CD4-positive, alpha-beta T cell treated with Interleukin-4 for 1 hour (primary cell): ENCODE measurements at regions not wholly inside any gene's neighbourhood (a gene's known extent, or its start where the extent isn't known, plus 50 kb on each side); places are given as distances from the start of the nearest gene placed in this dataset.

Experiments used
- DNase-seq, 2 donors: peaks; one replicate each; pipeline ENCODE4 v3.0.0-alpha.2; 2020 to 2022

DNA sequence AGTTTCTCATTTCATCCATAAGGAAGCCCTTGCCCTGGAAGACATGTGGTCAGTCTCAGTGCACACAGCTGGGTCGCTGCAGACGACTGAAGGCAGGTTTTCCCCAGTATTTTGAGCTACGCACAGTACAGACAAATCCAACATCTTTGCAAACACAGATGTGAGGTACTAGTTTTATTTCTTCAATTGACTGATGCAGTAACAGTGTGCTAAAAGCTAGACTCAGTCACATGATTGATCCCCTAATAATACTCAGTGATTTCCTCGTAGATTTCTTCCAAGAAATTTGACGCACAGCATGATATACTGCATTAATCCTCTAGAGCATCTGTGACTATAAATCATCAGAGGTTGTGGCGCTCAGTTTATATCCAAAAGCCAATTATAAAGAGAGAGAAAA lies 346.1 kb downstream of the DIRAS2 start:
- DNase-seq: no peak

DNA sequence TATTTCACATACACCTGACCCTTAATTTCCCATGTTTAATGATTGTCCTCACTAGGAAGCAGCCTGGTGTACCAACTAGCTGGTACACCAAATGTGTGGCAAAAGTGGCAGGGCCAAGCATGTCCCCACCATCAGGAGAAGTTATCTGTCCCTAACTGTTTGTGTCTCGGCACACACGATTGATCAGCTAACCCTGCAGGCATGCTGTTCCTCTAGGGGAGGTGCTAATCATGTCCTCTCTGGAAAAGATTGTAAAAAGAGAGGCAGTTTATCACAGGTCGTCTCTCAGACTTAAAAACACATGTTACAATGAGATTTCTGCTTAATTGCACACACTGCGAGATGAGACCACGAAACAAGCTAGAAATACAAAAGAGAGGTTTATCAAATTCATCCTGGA lies 342.7 kb downstream of the DIRAS2 start:
- DNase-seq: no peak

DNA sequence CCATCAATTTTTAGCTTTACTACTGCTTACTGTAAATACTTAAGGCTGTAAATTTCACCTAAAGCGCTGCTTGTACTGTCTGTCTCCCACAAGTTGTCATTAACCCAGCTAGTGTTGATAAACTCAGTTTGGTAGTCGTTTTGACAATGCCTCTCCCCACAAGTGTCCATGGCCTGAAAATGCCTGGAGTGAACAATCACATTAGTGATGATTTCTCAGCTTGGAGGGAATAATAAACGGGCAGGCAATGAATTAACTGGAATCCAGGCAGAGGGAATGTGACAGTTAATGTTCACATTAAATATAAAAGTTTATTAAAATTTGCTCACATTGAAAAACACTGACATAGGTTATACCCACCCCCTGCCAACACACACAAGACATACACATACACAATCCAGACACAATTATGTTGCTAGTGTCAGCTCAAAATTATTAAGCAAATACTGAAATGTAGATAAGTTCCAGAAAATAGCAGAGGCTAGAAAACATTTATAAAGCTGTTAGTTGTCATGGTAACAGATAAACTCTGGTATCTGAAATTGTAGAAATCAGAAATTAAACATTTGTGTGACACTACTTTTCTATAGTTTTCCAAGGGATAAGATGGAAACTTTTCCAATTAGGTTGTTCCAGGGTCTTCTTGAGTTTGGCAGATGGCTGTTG lies 341.9 kb downstream of the DIRAS2 start:
- DNase-seq: no peak

DNA sequence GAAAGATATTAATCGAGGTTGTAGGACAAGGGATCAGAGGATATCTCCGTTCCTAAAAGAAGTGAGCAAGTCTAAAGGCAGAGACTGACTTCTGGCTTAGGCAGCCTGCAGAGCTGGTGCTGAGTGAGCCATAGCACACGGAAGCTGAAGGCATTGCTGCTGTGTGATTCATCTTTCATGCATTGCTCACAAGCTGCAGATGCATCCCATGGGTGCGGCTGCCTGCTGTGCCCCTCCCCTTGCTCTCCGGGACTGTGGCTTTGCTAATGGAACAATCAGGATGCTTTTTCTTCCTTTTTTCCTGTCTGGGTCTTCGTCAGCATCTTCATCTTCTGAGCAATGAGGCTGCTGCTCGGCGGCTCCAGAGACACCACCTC lies 341.4 kb downstream of the DIRAS2 start:
- no peak for DNase-seq

DNA sequence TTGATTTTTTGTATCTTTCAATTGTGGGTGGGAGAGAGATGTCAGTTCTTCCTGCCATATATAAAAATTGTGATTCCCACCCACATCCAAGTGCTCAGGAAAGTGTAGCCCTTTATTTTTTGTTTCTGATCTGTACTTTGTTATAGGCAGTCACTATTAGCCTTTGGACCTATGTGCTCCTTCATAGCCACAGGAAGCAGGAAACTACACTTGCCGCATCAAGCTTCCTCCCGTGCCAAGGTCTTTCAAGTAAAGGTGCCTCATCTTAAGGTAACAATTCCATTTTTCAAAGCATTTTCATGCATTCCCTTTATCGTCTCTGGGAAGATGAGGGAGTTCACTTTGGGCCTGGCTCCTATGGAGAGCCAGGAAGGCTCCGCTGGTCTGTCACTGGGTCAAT lies 339.0 kb downstream of the DIRAS2 start:
- DNase-seq: no peak

GRCh38 chr9:90306158-90306557 lies 336.5 kb downstream of the DIRAS2 start:
- no peak for DNase-seq

GRCh38 chr9:90307167-90307833 lies 335.3 kb downstream of the DIRAS2 start:
- DNase-seq: no peak

DNA sequence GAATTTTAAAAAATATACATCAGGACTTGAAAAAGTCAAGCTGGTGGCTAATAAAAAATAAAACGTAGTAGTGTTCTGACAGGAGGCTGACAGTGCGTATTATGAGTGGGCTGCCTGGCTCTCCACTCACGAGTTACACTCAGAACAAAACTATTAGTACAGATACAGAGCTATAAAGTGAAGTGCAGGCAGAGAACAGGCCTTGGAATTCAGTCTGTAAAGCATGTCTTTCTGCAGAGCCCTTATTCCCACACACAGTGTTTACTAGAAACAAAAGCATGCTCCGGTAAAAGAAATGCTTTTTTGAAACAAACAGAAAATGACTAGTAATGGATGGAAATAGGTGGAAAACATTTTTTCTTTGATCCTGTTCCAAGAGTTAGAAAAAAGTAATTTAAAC lies 334.7 kb downstream of the DIRAS2 start:
- no peak for DNase-seq

GRCh38 chr9:90308691-90309090 lies 333.9 kb downstream of the DIRAS2 start:
- no peak for DNase-seq

GRCh38 chr9:90309809-90310520 lies 332.7 kb downstream of the DIRAS2 start:
- DNase-seq: no peak

GRCh38 chr9:90310521-90310876 lies 332.1 kb downstream of the DIRAS2 start:
- DNase-seq: no peak

DNA sequence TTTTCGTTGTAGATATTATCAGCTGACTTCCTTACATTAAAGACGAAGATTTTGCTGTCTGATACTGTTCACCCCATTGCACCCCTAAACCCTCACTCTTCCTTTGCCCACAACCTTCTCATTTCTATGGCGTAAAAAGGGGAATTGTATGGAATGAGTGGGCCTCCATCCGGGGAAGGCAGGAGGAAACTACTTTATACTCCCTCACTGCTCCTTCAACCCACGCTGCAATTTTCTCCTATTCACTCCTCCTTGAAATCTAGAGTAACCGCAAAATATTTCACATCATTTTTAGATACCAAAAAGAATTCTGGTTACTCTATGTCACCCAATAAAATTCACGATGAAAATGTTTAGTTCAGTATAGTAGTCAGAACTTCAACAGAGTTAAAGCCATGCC lies 330.8 kb downstream of the DIRAS2 start:
- DNase-seq: no peak

DNA sequence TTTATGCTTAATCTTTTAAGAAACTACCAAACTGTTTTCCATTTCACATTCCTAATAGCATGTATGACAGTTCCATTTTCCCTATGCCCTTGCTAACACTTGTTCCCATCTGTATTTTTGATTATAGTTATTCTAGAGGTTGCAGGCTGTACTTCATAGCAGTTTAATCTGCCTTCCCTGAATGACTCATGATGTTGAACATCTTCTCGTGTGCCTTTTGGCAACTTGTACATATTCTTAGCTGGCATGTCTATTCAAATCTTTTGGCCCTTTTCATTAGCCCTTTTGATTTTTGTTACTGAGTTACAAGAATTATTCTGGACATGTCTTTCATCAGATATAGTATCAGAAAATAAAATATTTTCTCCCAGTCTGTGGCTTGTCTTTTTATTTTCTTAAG lies 320.3 kb downstream of the DIRAS2 start:
- no peak for DNase-seq

- DNase-seq: no peak
Measured at GRCh38 chr9:90325913-90326653, 316.5 kb downstream of the DIRAS2 start.

DNA sequence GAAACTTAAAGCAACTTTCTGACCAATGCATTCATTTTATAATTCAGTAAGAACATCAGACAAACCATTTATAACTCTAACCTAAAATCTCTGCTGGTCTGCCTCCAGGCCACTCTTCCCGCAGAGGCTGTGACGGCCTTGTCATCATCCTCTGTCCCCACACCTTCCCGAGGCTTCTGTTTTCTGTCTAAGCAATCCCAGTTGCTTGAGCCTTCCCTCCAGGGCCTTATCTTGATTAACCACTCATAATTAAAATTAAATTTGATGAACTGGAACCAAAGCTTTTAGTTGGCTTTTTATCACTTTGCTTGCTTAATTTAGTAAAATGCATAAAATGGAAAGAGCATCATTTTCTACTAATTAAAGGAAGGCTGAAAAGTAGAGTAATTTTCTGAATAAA lies 312.4 kb downstream of the DIRAS2 start:
- no peak for DNase-seq

DNA sequence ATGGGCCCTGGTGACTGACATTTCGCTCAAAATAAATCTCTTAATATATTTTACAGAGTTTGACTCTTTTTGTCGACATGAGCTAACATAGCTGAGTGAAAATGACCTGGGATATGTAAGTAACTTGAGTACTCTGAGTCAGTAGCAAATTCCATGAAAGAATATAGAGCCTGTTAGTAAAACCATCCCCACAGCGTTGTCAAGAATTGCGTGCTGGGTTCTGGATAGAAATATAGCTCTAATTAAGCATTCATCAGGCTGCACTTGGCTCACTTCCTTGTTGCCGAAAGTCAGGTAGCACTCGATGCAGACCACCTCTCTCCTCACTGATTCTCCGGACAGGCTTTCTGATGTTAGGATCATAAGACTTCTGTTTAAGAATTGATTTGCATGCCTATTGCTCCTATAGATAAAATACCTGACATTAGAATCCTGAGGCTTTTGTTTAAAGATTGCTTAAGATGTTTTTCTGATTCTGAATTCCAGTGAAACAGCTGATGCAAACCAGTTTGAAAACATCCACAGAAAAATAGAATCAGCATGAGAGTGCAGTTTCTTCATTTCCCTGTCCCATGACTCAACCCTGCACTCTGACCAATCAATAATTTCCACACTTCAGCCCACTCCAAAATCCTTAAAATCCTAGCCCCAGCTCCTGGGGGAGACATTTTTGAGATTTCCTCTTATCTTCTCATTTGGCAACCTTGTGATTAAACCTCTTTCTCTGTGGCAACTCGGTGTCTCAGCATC lies 310.6 kb downstream of the DIRAS2 start:
- no peak for DNase-seq

- no peak for DNase-seq
Measured at GRCh38 chr9:90333226-90333625, 309.4 kb downstream of the DIRAS2 start.

GRCh38 chr9:90340421-90340820 lies 302.2 kb downstream of the DIRAS2 start:
- DNase-seq: no peak

DNA sequence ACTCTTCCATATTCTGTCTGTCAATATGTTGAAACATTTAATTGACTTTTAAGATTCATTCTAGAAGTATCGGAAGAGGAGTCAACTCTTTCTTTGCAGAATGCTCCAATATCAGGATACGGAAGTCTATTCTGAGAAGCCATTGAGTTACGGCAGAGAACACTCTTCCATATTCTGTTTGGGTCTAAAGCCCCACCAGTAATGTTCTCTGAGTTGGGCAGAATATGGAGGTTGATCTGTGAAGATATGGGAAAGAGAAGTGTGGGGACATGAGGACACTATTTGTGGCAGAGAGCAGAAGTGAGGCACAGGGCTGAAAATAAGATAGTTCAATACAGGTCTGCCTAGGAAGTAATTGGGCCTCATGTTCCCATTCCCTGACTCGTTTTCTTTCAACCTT lies 300.0 kb downstream of the DIRAS2 start:
- no peak for DNase-seq

DNA sequence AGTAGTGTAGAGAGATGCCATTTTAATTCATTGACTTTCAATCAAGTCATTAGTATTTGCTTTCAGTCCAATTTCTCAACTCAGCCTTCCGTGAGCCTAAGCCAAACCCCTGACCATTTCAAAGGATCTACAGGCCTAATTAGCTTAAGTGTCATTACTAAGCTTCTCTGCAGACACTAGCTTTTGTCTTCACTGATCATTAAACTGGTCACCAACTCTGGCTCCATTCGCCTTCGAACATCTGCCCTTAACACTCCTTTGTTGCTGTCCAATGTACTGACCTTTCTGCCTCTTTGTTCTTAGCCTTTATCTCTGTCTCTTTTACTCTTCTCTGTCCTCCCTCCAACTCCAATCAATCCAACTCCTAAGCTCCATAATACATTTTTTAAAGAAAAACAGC lies 299.3 kb downstream of the DIRAS2 start:
- DNase-seq: no peak

GRCh38 chr9:90343991-90344390 lies 298.6 kb downstream of the DIRAS2 start:
- no peak for DNase-seq

- no peak for DNase-seq
Measured at GRCh38 chr9:90365666-90366065, 277.0 kb downstream of the DIRAS2 start.

- DNase-seq: no peak
Measured at GRCh38 chr9:90368241-90368640, 274.4 kb downstream of the DIRAS2 start.
